B cell (primary cell): ENCODE measurements at regions not wholly inside any gene's neighbourhood (a gene's known extent, or its start where the extent isn't known, plus 50 kb on each side); places are given as distances from the start of the nearest gene placed in this dataset.

Experiments used
- ATAC-seq: fragments of 200-7000 bp; cut with Tn5 transposase; one replicate; pipeline ENCODE4 v1.10.0; 2021; ENCODE audit warnings: low read depth, mild to moderate bottlenecking, moderate number of reproducible peaks, moderate library complexity
- CTCF ChIA-PET: fragments of 350-600 bp; sonication (Branson Sonifier 250); formaldehyde crosslinking; loops from one replicate; lab custom pipeline; 2021; ENCODE audit warnings: antibody characterized with exemption, inconsistent platforms; lab: Charles Lee
- POLR2A ChIA-PET: fragments of 350-600 bp; sonication (Branson Sonifier 250); formaldehyde crosslinking; loops from one replicate; lab custom pipeline; 2021; ENCODE audit warnings: antibody characterized with exemption; lab: Charles Lee
- DNase-seq: peaks from one replicate; pipeline ENCODE4 v3.0.0; 2013
- H2AFZ ChIP-seq: 2 replicates; pipeline ENCODE4 v1.6.1; 2012; ENCODE audit warnings: mild to moderate bottlenecking, low read depth, low read length; ENCODE audit not compliant: insufficient read depth, poor library complexity, severe bottlenecking
- H3K27ac ChIP-seq, 2 donors: 1 replicate in 1 of 2; 2 replicates in 1 of 2; pipeline ENCODE4 v1.5.1; 2012 to 2013; ENCODE audit warnings: low read length in 2 of 2, mild to moderate bottlenecking in 2 of 2, moderate library complexity in 1 of 2
- H3K27me3 ChIP-seq, 4 experiments: fragments of 200-600 bp in 1 of 4; sonication (generic) in 1 of 4; replicated peaks in 1 of 4; 1 replicate in 2 of 4; 2 replicates in 2 of 4; pipeline versions ENCODE4 v1.6.1 to v1.7.0; 2013 to 2016; ENCODE audit warnings: low read length in 3 of 4, mild to moderate bottlenecking in 2 of 4, mixed read lengths in 1 of 4, moderate library complexity in 1 of 4; ENCODE audit not compliant: insufficient read depth in 4 of 4, control insufficient read depth in 3 of 4; ENCODE audit errors: control extremely low read depth in 1 of 4
- H3K36me3 ChIP-seq, 2 experiments: replicated peaks in 1 of 2; 1 replicate in 1 of 2; 2 replicates in 1 of 2; pipeline versions ENCODE4 v1.6.1 to v1.7.1; 2013; ENCODE audit warnings: low read length in 1 of 2; ENCODE audit not compliant: insufficient read depth in 2 of 2, control insufficient read depth in 1 of 2; ENCODE audit errors: control extremely low read depth in 1 of 2, extremely low read depth in 1 of 2
- H3K4me1 ChIP-seq, 2 donors: fragments of 200-600 bp in 1 of 2; sonication (generic) in 1 of 2; 1 replicate in 1 of 2; 2 replicates in 1 of 2; pipeline versions ENCODE4 v1.5.1 to v1.6.1; 2013 to 2017; ENCODE audit warnings: low read length in 2 of 2; ENCODE audit not compliant: control insufficient read depth in 2 of 2, insufficient read depth in 2 of 2
- H3K4me2 ChIP-seq: replicated peaks from 2 replicates; pipeline ENCODE3; 2012; ENCODE audit warnings: mild to moderate bottlenecking, low read depth, low read length; ENCODE audit not compliant: poor library complexity, severe bottlenecking
- H3K4me3 ChIP-seq, 5 experiments: fragments of 200-600 bp in 1 of 5; sonication (generic) in 1 of 5; 1 replicate in 3 of 5; 2 replicates in 2 of 5; pipeline versions ENCODE4 v1.5.1 to v1.7.0; 2011 to 2016; ENCODE audit warnings: low read length in 4 of 5, mild to moderate bottlenecking in 4 of 5, low read depth in 2 of 5, control low read depth in 1 of 5, moderate library complexity in 1 of 5; ENCODE audit not compliant: insufficient read depth in 1 of 5; ENCODE audit errors: control extremely low read depth in 1 of 5, extremely low read depth in 1 of 5
- H3K79me2 ChIP-seq: fragments of 200-600 bp; sonication (generic); one replicate; pipeline ENCODE4 v1.6.0; 2016; ENCODE audit warnings: low read length; ENCODE audit not compliant: control insufficient read depth, insufficient read depth
- H3K9ac ChIP-seq: fragments of 200-600 bp; sonication (generic); 2 replicates; pipeline ENCODE4 v1.6.1; 2017; ENCODE audit warnings: mild to moderate bottlenecking, low read length, moderate library complexity
- H3K9me3 ChIP-seq, 3 donors: one replicate each; pipeline versions ENCODE4 v1.6.1 to v1.7.1; 2013; ENCODE audit warnings: low read length in 2 of 3; ENCODE audit not compliant: control insufficient read depth in 2 of 3, insufficient read depth in 1 of 3; ENCODE audit errors: control extremely low read depth in 1 of 3
- H4K20me1 ChIP-seq: 2 replicates; pipeline ENCODE4 v1.6.0; 2012; ENCODE audit warnings: mild to moderate bottlenecking, low read length; ENCODE audit not compliant: insufficient read depth, control insufficient read depth, poor library complexity, severe bottlenecking
- H3K27ac Mint-ChIP-seq: one replicate; pipeline ENCODE4 v1.8.0; 2021; ENCODE audit warnings: mixed read lengths
- H3K27me3 Mint-ChIP-seq: one replicate; pipeline ENCODE4 v1.8.0; 2021; ENCODE audit warnings: mixed read lengths
- H3K4me1 Mint-ChIP-seq: one replicate; pipeline ENCODE4 v1.8.0; 2021; ENCODE audit warnings: mixed read lengths
- H3K4me3 Mint-ChIP-seq: one replicate; pipeline ENCODE4 v1.8.0; 2021; ENCODE audit warnings: mixed read lengths
- H3K9me3 Mint-ChIP-seq: one replicate; pipeline ENCODE4 v1.8.0; 2022; ENCODE audit warnings: mixed read lengths; ENCODE audit not compliant: insufficient read depth
- CTCF ChIP-seq: fragments of 200-600 bp; IDR thresholded peaks from one replicate; pipeline ENCODE4 v1.8.0; 2022; ENCODE audit warnings: antibody characterized with exemption, mild to moderate bottlenecking
- EZH2 ChIP-seq: IDR thresholded peaks from 2 replicates; pipeline ENCODE4 v1.6.1; 2012; ENCODE audit warnings: borderline replicate concordance, low read depth, mild to moderate bottlenecking, moderate library complexity, low read length; ENCODE audit not compliant: insufficient read depth, poor library complexity, severe bottlenecking
- WGBS: methylation state at CpG from one replicate; pipeline ENCODE4 v1.1.5; 2013; ENCODE audit warnings: missing lambda C conversion rate; ENCODE audit not compliant: insufficient coverage; 5-methylcytosine and 5-hydroxymethylcytosine counted together
- intact Hi-C: fragments of 100-400 bp; cut with micrococcal nuclease; formaldehyde crosslinking; loops from one replicate; pipeline ENCODE4 v1.10.0; 2022

GRCh38 chr6:9851541-9852380 is 563.1 kb downstream of the TFAP2A start:
- POLR2A ChIA-PET, result no interaction called here
- Histone ChIP-seq H3K36me3 (no peaks in the 10 kb centered on the region), H3K27ac (no peak overlapping the region), H4K20me1 (no peaks in the 10 kb centered on the region), H3K79me2 (no peaks in the 10 kb centered on the region), H3K9me3 (peaks cover 0 to 21% (median 13%) of the 10 kb centered on the region in 3 donors), H3K4me2 (no peak overlapping the region), H3K4me1 (no peaks in the 10 kb centered on the region), H2AFZ (no peak overlapping the region), H3K27me3 (no peaks in the 10 kb centered on the region), H3K4me3 (no peak overlapping the region), H3K9ac (no peak overlapping the region)
- Mint-ChIP-seq H3K9me3 (peaks cover 17% of the 10 kb centered on the region), H3K4me3 (no peak overlapping the region), H3K27ac (no peak overlapping the region), H3K4me1 (no peaks in the 10 kb centered on the region), H3K27me3 (no peaks in the 10 kb centered on the region)
- DNase-seq (no peak), ATAC-seq (no peak)
- TF ChIP-seq EZH2 (no peak), CTCF (no peak)
- 83% methylated on average over 9 of the region's 9 CpGs for WGBS
- intact Hi-C loops, result no loop called here
- CTCF ChIA-PET, result no interaction called here

- intact Hi-C loops, result no loop called here
These were observed 563.9 kb downstream of the TFAP2A start for GRCh38 chr6:9851006-9851405.

More at GRCh38 chr6:9851006-9851405, 563.9 kb downstream of the TFAP2A start:
- POLR2A ChIA-PET, result no interaction called here
- H3K4me1 Mint-ChIP-seq, result no peaks in the 10 kb centered on the region
- 0% methylated on average over 1 of the region's 2 CpGs for WGBS
- Histone ChIP-seq H3K36me3 (no peaks in the 10 kb centered on the region), H3K79me2 (no peaks in the 10 kb centered on the region), H3K4me1 (no peaks in the 10 kb centered on the region), H3K4me3 (no peak overlapping the region), H3K9ac (no peak overlapping the region), H3K27me3 (no peaks in the 10 kb centered on the region), H4K20me1 (no peaks in the 10 kb centered on the region), H3K27ac (no peak overlapping the region), H3K9me3 (peaks cover 0 to 19% (median 16%) of the 10 kb centered on the region in 3 donors), H2AFZ (no peak overlapping the region), H3K4me2 (no peak overlapping the region)
- no peak overlapping the region for H3K4me3 Mint-ChIP-seq
- H3K27ac Mint-ChIP-seq, result no peak overlapping the region
- no peak for ATAC-seq
- CTCF ChIA-PET, result no interaction called here
- H3K27me3 Mint-ChIP-seq, result no peaks in the 10 kb centered on the region
- TF ChIP-seq CTCF (no peak), EZH2 (no peak)
- no peak for DNase-seq
- H3K9me3 Mint-ChIP-seq, result peaks cover 19% of the 10 kb centered on the region
